Peyer's patch (tissue), 4 donors: ENCODE measurements at regions not wholly inside any gene's neighbourhood (a gene's known extent, or its start where the extent isn't known, plus 50 kb on each side); places are given as distances from the start of the nearest gene placed in this dataset.

ENCODE experiments used
- CTCF ChIP-seq, 6 experiments: fragments of 450-650 bp in 4 of 6; fragments of 200-600 bp in 2 of 6; sonication (generic) in 1 of 6; IDR thresholded peaks; one replicate each; pipeline ENCODE4 v1.5.1; 2017 to 2019; ENCODE audit warnings: antibody characterized with exemption in 6 of 6, mild to moderate bottlenecking in 3 of 6, moderate library complexity in 1 of 6
- POLR2A ChIP-seq, 2 donors: fragments of 450-650 bp; IDR thresholded peaks; one replicate each; pipeline ENCODE4 v1.5.1; 2017; ENCODE audit warnings: antibody characterized with exemption in 2 of 2, mild to moderate bottlenecking in 2 of 2, moderate library complexity in 2 of 2

- no peak for TF ChIP-seq CTCF (IDR thresholded peaks at IDR 0.05)
- no peak for TF ChIP-seq POLR2A (IDR thresholded peaks at IDR 0.05)
Observed at GRCh38 chrX:94751611-94752010, 1077.6 kb downstream of the FAM133A start.
